NCI-H226 (cell line): ENCODE measurements at regions not wholly inside any gene's neighbourhood (a gene's known extent, or its start where the extent isn't known, plus 50 kb on each side); places are given as distances from the start of the nearest gene placed in this dataset.

ENCODE experiments used
- DNase-seq: peaks from one replicate; pipeline ENCODE4 v3.0.0-alpha.2; 2015

GRCh38 chr2:164288235-164288634, 333.0 kb downstream of the GRB14 start:
- DNase-seq = no peak

GRCh38 chr2:164287056-164287455, 334.2 kb downstream of the GRB14 start:
- no peak for DNase-seq

- DNase-seq = no peak
Measured at GRCh38 chr2:164285576-164285975, 335.7 kb downstream of the GRB14 start.

GRCh38 chr2:164281896-164282295, 339.4 kb downstream of the GRB14 start:
- no peak for DNase-seq

GRCh38 chr2:164275659-164276058, 345.6 kb downstream of the GRB14 start:
- DNase-seq = no peak

GRCh38 chr2:164260506-164260905, 360.8 kb downstream of the GRB14 start:
- peak; percentile 69 for DNase-seq

- peak; percentile 41 for DNase-seq
Measured at GRCh38 chr2:164257742-164258141, 363.5 kb downstream of the GRB14 start.

GRCh38 chr2:164252568-164253287, 368.6 kb downstream of the GRB14 start:
- DNase-seq = no peak

- DNase-seq = no peak
Measured at GRCh38 chr2:164243315-164243714, 378.0 kb downstream of the GRB14 start.

- DNase-seq = no peak
Measured at GRCh38 chr2:164242409-164242808, 378.9 kb downstream of the GRB14 start.

GRCh38 chr2:164234074-164234473, 387.2 kb downstream of the GRB14 start:
- no peak for DNase-seq

- no peak for DNase-seq
Measured at GRCh38 chr2:164224007-164224406, 397.3 kb downstream of the GRB14 start.

- no peak for DNase-seq
Measured at GRCh38 chr2:164221473-164221872, 399.8 kb downstream of the GRB14 start.

GRCh38 chr2:164220265-164220664, 401.0 kb downstream of the GRB14 start:
- DNase-seq = no peak

GRCh38 chr2:164213916-164214315, 407.4 kb downstream of the GRB14 start:
- DNase-seq = no peak

- no peak for DNase-seq
Measured at GRCh38 chr2:164205347-164205746, 415.9 kb downstream of the GRB14 start.

GRCh38 chr2:164203131-164203530, 418.2 kb downstream of the GRB14 start:
- DNase-seq = no peak

- no peak for DNase-seq
Measured at GRCh38 chr2:164198256-164198655, 423.0 kb downstream of the GRB14 start.

GRCh38 chr2:164190700-164191099, 430.6 kb downstream of the GRB14 start:
- no peak for DNase-seq

GRCh38 chr2:164189851-164190250, 431.4 kb downstream of the GRB14 start:
- DNase-seq = no peak

GRCh38 chr2:164187121-164187520, 434.2 kb downstream of the GRB14 start:
- no peak for DNase-seq

- no peak for DNase-seq
Measured at GRCh38 chr2:164186591-164186990, 434.7 kb downstream of the GRB14 start.

GRCh38 chr2:164182116-164182627, 439.1 kb downstream of the GRB14 start:
- no peak for DNase-seq

GRCh38 chr2:164178835-164179465, 442.3 kb downstream of the GRB14 start:
- DNase-seq = peak; percentile 40

- DNase-seq = no peak
Measured at GRCh38 chr2:164164602-164165001, 428.8 kb upstream of the FIGN start.
